HEK293T (cell line): ENCODE measurements at regions not wholly inside any gene's neighbourhood (a gene's known extent, or its start where the extent isn't known, plus 50 kb on each side); places are given as distances from the start of the nearest gene placed in this dataset.
"Not testable (repeated sequence)": the region's sequence is repeated elsewhere in the genome, so short reads cannot be mapped to it uniquely, and the experiment has no call there.

ENCODE experiments used
- CTCF ChIA-PET: fragments of 350-600 bp; formaldehyde crosslinking; extraction: SDS; loops from one replicate; lab custom pipeline; 2021; ENCODE audit warnings: antibody characterized with exemption, inconsistent platforms; lab: Yijun Ruan, JAX
- POLR2A ChIA-PET: fragments of 350-600 bp; formaldehyde crosslinking; extraction: SDS; loops from one replicate; lab custom pipeline; 2020; ENCODE audit warnings: antibody characterized with exemption, inconsistent platforms; lab: Yijun Ruan, JAX
- DNase-seq: peaks from one replicate; pipeline ENCODE4 v3.0.0; 2012; ENCODE audit warnings: mixed read lengths; ENCODE audit errors: extremely low spot score
- ARNT ChIP-seq: fragments of 450-650 bp; IDR thresholded peaks from 2 replicates; pipeline ENCODE4 v1.6.1; 2017; ENCODE audit warnings: mild to moderate bottlenecking
- BHLHE40 ChIP-seq: fragments of 450-650 bp; IDR thresholded peaks from 2 replicates; pipeline ENCODE4 v1.6.1; 2016; ENCODE audit warnings: mild to moderate bottlenecking, moderate library complexity, borderline replicate concordance
- CTBP1 ChIP-seq: fragments of 450-650 bp; IDR thresholded peaks from 2 replicates; pipeline ENCODE4 v1.6.1; 2016; ENCODE audit warnings: borderline replicate concordance
- ELF4 ChIP-seq: fragments of 450-650 bp; IDR thresholded peaks from 2 replicates; pipeline ENCODE4 v1.6.1; 2017; ENCODE audit warnings: antibody characterized with exemption
- FOXA1 ChIP-seq: fragments of 450-650 bp; IDR thresholded peaks from 2 replicates; pipeline ENCODE4 v1.6.1; 2016; ENCODE audit warnings: mild to moderate bottlenecking
- FOXK2 ChIP-seq: fragments of 450-650 bp; IDR thresholded peaks from 2 replicates; pipeline ENCODE4 v1.6.1; 2016; ENCODE audit warnings: mild to moderate bottlenecking
- FOXM1 ChIP-seq: fragments of 450-650 bp; IDR thresholded peaks from 2 replicates; pipeline ENCODE4 v1.6.1; 2017; ENCODE audit warnings: mild to moderate bottlenecking, borderline replicate concordance
- HDGF ChIP-seq: fragments of 450-650 bp; IDR thresholded peaks from 2 replicates; pipeline ENCODE4 v1.6.1; 2017; ENCODE audit warnings: antibody characterized with exemption, borderline replicate concordance
- L3MBTL2 ChIP-seq: fragments of 450-650 bp; conservative IDR thresholded peaks from 2 replicates; pipeline ENCODE4 v1.6.1; 2016; ENCODE audit warnings: mild to moderate bottlenecking
- LEF1 ChIP-seq: fragments of 450-650 bp; IDR thresholded peaks from 2 replicates; pipeline ENCODE4 v1.6.1; 2017; ENCODE audit warnings: mild to moderate bottlenecking, borderline replicate concordance
- NFRKB ChIP-seq: fragments of 450-650 bp; IDR thresholded peaks from 2 replicates; pipeline ENCODE4 v1.6.1; 2016; ENCODE audit warnings: mild to moderate bottlenecking, moderate library complexity
- PKNOX1 ChIP-seq: fragments of 450-650 bp; IDR thresholded peaks from 2 replicates; pipeline ENCODE4 v1.6.1; 2016
- SP1 ChIP-seq: fragments of 450-650 bp; IDR thresholded peaks from 2 replicates; pipeline ENCODE4 v1.6.1; 2017
- SUZ12 ChIP-seq: fragments of 450-650 bp; IDR thresholded peaks from 2 replicates; pipeline ENCODE4 v1.6.1; 2016; ENCODE audit warnings: mild to moderate bottlenecking
- TARDBP ChIP-seq: fragments of 450-650 bp; IDR thresholded peaks from 2 replicates; pipeline ENCODE4 v1.6.1; 2016
- ZNF384 ChIP-seq: fragments of 450-650 bp; IDR thresholded peaks from 2 replicates; pipeline ENCODE4 v1.6.1; 2016

- no peak for DNase-seq
- TF ChIP-seq LEF1 (no peak), ARNT (no peak), NFRKB (no peak), SUZ12 (no peak), CTBP1 (no peak), HDGF (no peak), FOXM1 (no peak), L3MBTL2 (no peak), TARDBP (no peak), BHLHE40 (no peak), SP1 (no peak), ELF4 (no peak)
- ChIA-PET POLR2A (no interaction called here), CTCF (no interaction called here)
Measured at GRCh38 chr6:14550410-14550809, 432.8 kb downstream of the CD83 start.

GRCh38 chr6:14550822-14551221, 433.2 kb downstream of the CD83 start:
- ChIA-PET CTCF (no interaction called here), POLR2A (no interaction called here)

GRCh38 chr6:14551601-14552000, 434.0 kb downstream of the CD83 start:
- DNase-seq, CTCF ChIA-PET, POLR2A ChIA-PET: not testable (repeated sequence)

More at GRCh38 chr6:14550822-14551221, 433.2 kb downstream of the CD83 start:
- no peak for DNase-seq
- TF ChIP-seq FOXA1 (no peak), PKNOX1 (no peak), SUZ12 (no peak), ELF4 (no peak), FOXK2 (no peak), BHLHE40 (no peak), HDGF (no peak), ZNF384 (no peak), LEF1 (no peak), TARDBP (no peak), NFRKB (no peak), SP1 (no peak), L3MBTL2 (no peak)

- no peak for DNase-seq
- ChIA-PET CTCF (no interaction called here), POLR2A (no interaction called here)
- TF ChIP-seq ARNT: no peak
- no peak for TF ChIP-seq FOXM1
- TF ChIP-seq HDGF: no peak
- TF ChIP-seq SP1: no peak
- no peak for TF ChIP-seq CTBP1
- TF ChIP-seq FOXK2: no peak
- TF ChIP-seq PKNOX1: no peak
- TF ChIP-seq LEF1: no peak
- no peak for TF ChIP-seq SUZ12
- TF ChIP-seq BHLHE40: no peak
- TF ChIP-seq L3MBTL2: no peak
- TF ChIP-seq TARDBP: no peak
Measured at GRCh38 chr6:14552891-14553290, 435.3 kb downstream of the CD83 start.

GRCh38 chr6:14553515-14553914, 435.9 kb downstream of the CD83 start:
- ChIA-PET POLR2A (no interaction called here), CTCF (interaction anchor here (0.6 kb wide), 1 partner anchor 363 kb away, joined by 3 read pairs; no protein-coding TSS in a partner anchor)
- TF ChIP-seq TARDBP: no peak
- no peak for TF ChIP-seq LEF1
- no peak for TF ChIP-seq ELF4
- TF ChIP-seq NFRKB: no peak
- TF ChIP-seq SUZ12: no peak
- no peak for TF ChIP-seq CTBP1
- TF ChIP-seq FOXA1: no peak
- TF ChIP-seq FOXM1: no peak
- TF ChIP-seq FOXK2: no peak
- TF ChIP-seq PKNOX1: no peak
- no peak for TF ChIP-seq ARNT
- TF ChIP-seq BHLHE40: no peak
- no peak for TF ChIP-seq HDGF
- TF ChIP-seq SP1: no peak
- DNase-seq: no peak

GRCh38 chr6:14555804-14556203, 438.2 kb downstream of the CD83 start:
- POLR2A ChIA-PET: no interaction called here
- no peak for DNase-seq
- CTCF ChIA-PET: no interaction called here
- no peak for TF ChIP-seq ARNT
- no peak for TF ChIP-seq FOXM1
- no peak for TF ChIP-seq CTBP1
- TF ChIP-seq TARDBP: no peak
- TF ChIP-seq ZNF384: no peak
- TF ChIP-seq LEF1: no peak
- TF ChIP-seq FOXA1: no peak
- TF ChIP-seq PKNOX1: no peak
- no peak for TF ChIP-seq NFRKB
- TF ChIP-seq FOXK2: no peak
- TF ChIP-seq HDGF: no peak
